ENCODE measurements at regions not wholly inside any gene's neighbourhood (a gene's known extent, or its start where the extent isn't known, plus 50 kb on each side); places are given as distances from the start of the nearest gene placed in this dataset.
"Not testable (repeated sequence)": the region's sequence is repeated elsewhere in the genome, so short reads cannot be mapped to it uniquely, and the experiment has no call there.

- no peak for DNase-seq
Observed at GRCh38 chr11:23370580-23371275, 510.5 kb upstream of the CCDC179 start.

- no peak for DNase-seq
Observed at GRCh38 chr11:23377909-23378308, 517.6 kb upstream of the CCDC179 start.

- no peak for DNase-seq
Observed at GRCh38 chr11:23391031-23391430, 530.8 kb upstream of the CCDC179 start.

GRCh38 chr11:23398052-23398451, 537.8 kb upstream of the CCDC179 start:
- no peak for DNase-seq

GRCh38 chr11:23399995-23400394, 539.7 kb upstream of the CCDC179 start:
- DNase-seq, result peak; percentile 51

- DNase-seq, result no peak
Observed at GRCh38 chr11:23403210-23404185, 543.2 kb upstream of the CCDC179 start.

GRCh38 chr11:23404225-23405160, 544.2 kb upstream of the CCDC179 start:
- no peak for DNase-seq

- no peak for DNase-seq
Observed at GRCh38 chr11:23405350-23405937, 545.2 kb upstream of the CCDC179 start.

GRCh38 chr11:23406131-23406819, 546.0 kb upstream of the CCDC179 start:
- DNase-seq, result no peak

GRCh38 chr11:23413057-23413456, 552.8 kb upstream of the CCDC179 start:
- DNase-seq, result no peak

GRCh38 chr11:23423104-23423503, 562.8 kb upstream of the CCDC179 start:
- no peak for DNase-seq

- DNase-seq, result no peak
Observed at GRCh38 chr11:23423656-23424055, 563.4 kb upstream of the CCDC179 start.

GRCh38 chr11:23425381-23425780, 565.1 kb upstream of the CCDC179 start:
- no peak for DNase-seq

GRCh38 chr11:23429569-23429968, 569.3 kb upstream of the CCDC179 start:
- no peak for DNase-seq

GRCh38 chr11:23453522-23453921, 593.2 kb upstream of the CCDC179 start:
- DNase-seq, result no peak

- no peak for DNase-seq
Observed at GRCh38 chr11:23455321-23455891, 595.1 kb upstream of the CCDC179 start.

- no peak for DNase-seq
Observed at GRCh38 chr11:23457641-23458040, 597.4 kb upstream of the CCDC179 start.

- no peak for DNase-seq
Observed at GRCh38 chr11:23471878-23472277, 611.6 kb upstream of the CCDC179 start.

- no peak for DNase-seq
Observed at GRCh38 chr11:23473782-23474181, 613.5 kb upstream of the CCDC179 start.

- no peak for DNase-seq
Observed at GRCh38 chr11:23480736-23481135, 620.5 kb upstream of the CCDC179 start.

- DNase-seq, result not testable (repeated sequence)
Observed at GRCh38 chr11:23484146-23484545, 623.9 kb upstream of the CCDC179 start.
